ENCODE measurements at regions not wholly inside any gene's neighbourhood (a gene's known extent, or its start where the extent isn't known, plus 50 kb on each side); places are given as distances from the start of the nearest gene placed in this dataset.

- TF ChIP-seq TEAD4 (IDR thresholded peaks at IDR 0.05; ENCODE audit: low read depth, low read length) (no peak), PHF8 (conservative IDR thresholded peaks at IDR 0.05; ENCODE audit: low read depth, low read length) (no peak)
Observed at GRCh38 chr2:5908071-5908470, 215.9 kb downstream of the SOX11 start (continued).

All from H1 (cell line).